Activated naive CD8-positive, alpha-beta T cell treated with anti-CD3 and anti-CD28 coated beads for 36 hours (primary cell): ENCODE measurements at regions not wholly inside any gene's neighbourhood (a gene's known extent, or its start where the extent isn't known, plus 50 kb on each side); places are given as distances from the start of the nearest gene placed in this dataset.

Experiments
- DNase-seq: peaks from one replicate; pipeline ENCODE4 v3.0.0; 2021
- H3K27ac Mint-ChIP-seq: one replicate; pipeline ENCODE4 v1.8.0; 2022; ENCODE audit warnings: mild to moderate bottlenecking, moderate library complexity, mixed read lengths
- H3K27me3 Mint-ChIP-seq: one replicate; pipeline ENCODE4 v1.8.0; 2022; ENCODE audit warnings: mild to moderate bottlenecking, mixed read lengths
- H3K36me3 Mint-ChIP-seq: one replicate; pipeline ENCODE4 v1.8.0; 2021; ENCODE audit warnings: mild to moderate bottlenecking, mixed read lengths
- H3K4me1 Mint-ChIP-seq: one replicate; pipeline ENCODE4 v1.8.0; 2021; ENCODE audit warnings: mixed read lengths
- H3K4me3 Mint-ChIP-seq: one replicate; pipeline ENCODE4 v1.8.0; 2022; ENCODE audit warnings: mild to moderate bottlenecking, moderate library complexity, mixed read lengths
- H3K9me3 Mint-ChIP-seq: one replicate; pipeline ENCODE4 v1.8.0; 2022; ENCODE audit warnings: mixed read lengths

- H3K36me3 Mint-ChIP-seq, result no peaks in the 10 kb centered on the region
- peaks cover 22% of the 10 kb centered on the region for H3K27me3 Mint-ChIP-seq
- H3K27ac Mint-ChIP-seq, result no peak overlapping the region
- H3K9me3 Mint-ChIP-seq, result peaks cover 5% of the 10 kb centered on the region
- no peak overlapping the region for H3K4me3 Mint-ChIP-seq
- no peaks in the 10 kb centered on the region for H3K4me1 Mint-ChIP-seq
- no peak for DNase-seq
Measured at GRCh38 chr22:27111796-27112672, 454.6 kb downstream of the MIAT start.

- H3K27ac Mint-ChIP-seq, result no peak overlapping the region
- peaks cover 5% of the 10 kb centered on the region for H3K9me3 Mint-ChIP-seq
- H3K4me3 Mint-ChIP-seq, result no peak overlapping the region
- H3K4me1 Mint-ChIP-seq, result no peaks in the 10 kb centered on the region
- peaks cover 22% of the 10 kb centered on the region for H3K27me3 Mint-ChIP-seq
- DNase-seq, result no peak
- no peaks in the 10 kb centered on the region for H3K36me3 Mint-ChIP-seq
Measured at GRCh38 chr22:27113211-27113635, 455.8 kb downstream of the MIAT start.

GRCh38 chr22:27113641-27114040, 456.3 kb downstream of the MIAT start:
- H3K27ac Mint-ChIP-seq, result peak overlapping the region; percentile 12
- H3K9me3 Mint-ChIP-seq, result peaks cover 5% of the 10 kb centered on the region
- no peak for DNase-seq
- no peak overlapping the region for H3K4me3 Mint-ChIP-seq
- H3K36me3 Mint-ChIP-seq, result no peaks in the 10 kb centered on the region
- peaks cover 22% of the 10 kb centered on the region for H3K27me3 Mint-ChIP-seq
- H3K4me1 Mint-ChIP-seq, result no peaks in the 10 kb centered on the region

- no peak for DNase-seq
- Mint-ChIP-seq H3K36me3 (no peaks in the 10 kb centered on the region), H3K9me3 (peaks cover 3% of the 10 kb centered on the region), H3K4me1 (no peaks in the 10 kb centered on the region), H3K27ac (no peak overlapping the region), H3K4me3 (no peak overlapping the region), H3K27me3 (peaks cover 19% of the 10 kb centered on the region)
Measured at GRCh38 chr22:27114186-27114585, 456.8 kb downstream of the MIAT start.

- Mint-ChIP-seq H3K9me3 (no peaks in the 10 kb centered on the region), H3K4me1 (no peaks in the 10 kb centered on the region), H3K27ac (no peak overlapping the region), H3K27me3 (peaks cover 14% of the 10 kb centered on the region), H3K4me3 (no peak overlapping the region), H3K36me3 (no peaks in the 10 kb centered on the region)
- DNase-seq, result no peak
Measured at GRCh38 chr22:27115410-27115809, 458.0 kb downstream of the MIAT start.

GRCh38 chr22:27115816-27116256, 458.4 kb downstream of the MIAT start:
- Mint-ChIP-seq H3K36me3 (no peaks in the 10 kb centered on the region), H3K9me3 (no peaks in the 10 kb centered on the region), H3K4me3 (no peak overlapping the region), H3K27me3 (peaks cover 10% of the 10 kb centered on the region), H3K4me1 (no peaks in the 10 kb centered on the region), H3K27ac (no peak overlapping the region)
- no peak for DNase-seq

GRCh38 chr22:27116312-27117086, 459.1 kb downstream of the MIAT start:
- H3K36me3 Mint-ChIP-seq, result no peaks in the 10 kb centered on the region
- H3K27me3 Mint-ChIP-seq, result peaks cover 9% of the 10 kb centered on the region
- no peaks in the 10 kb centered on the region for H3K9me3 Mint-ChIP-seq
- H3K4me3 Mint-ChIP-seq, result no peak overlapping the region
- DNase-seq, result no peak
- H3K27ac Mint-ChIP-seq, result no peak overlapping the region
- H3K4me1 Mint-ChIP-seq, result no peaks in the 10 kb centered on the region

- Mint-ChIP-seq H3K9me3 (no peaks in the 10 kb centered on the region), H3K27ac (no peak overlapping the region), H3K27me3 (peaks cover 9% of the 10 kb centered on the region)
Measured at GRCh38 chr22:27120036-27120435, 462.6 kb downstream of the MIAT start.

GRCh38 chr22:27122574-27122973, 465.2 kb downstream of the MIAT start:
- H3K4me3 Mint-ChIP-seq, result no peak overlapping the region
- H3K36me3 Mint-ChIP-seq, result no peaks in the 10 kb centered on the region
- DNase-seq, result no peak
- no peak overlapping the region for H3K27ac Mint-ChIP-seq
- no peaks in the 10 kb centered on the region for H3K9me3 Mint-ChIP-seq
- peaks cover 2% of the 10 kb centered on the region for H3K4me1 Mint-ChIP-seq
- peaks cover 20% of the 10 kb centered on the region for H3K27me3 Mint-ChIP-seq

More at GRCh38 chr22:27120036-27120435, 462.6 kb downstream of the MIAT start:
- Mint-ChIP-seq H3K4me1 (peaks cover 2% of the 10 kb centered on the region), H3K4me3 (no peak overlapping the region), H3K36me3 (no peaks in the 10 kb centered on the region)
- DNase-seq, result no peak

- Mint-ChIP-seq H3K4me3 (no peak overlapping the region), H3K4me1 (peaks cover 2% of the 10 kb centered on the region), H3K27ac (no peak overlapping the region)
Measured at GRCh38 chr22:27123880-27124279, 466.5 kb downstream of the MIAT start.

GRCh38 chr22:27124351-27124966, 467.1 kb downstream of the MIAT start:
- Mint-ChIP-seq H3K27ac (no peak overlapping the region), H3K9me3 (no peaks in the 10 kb centered on the region), H3K27me3 (peaks cover 24% of the 10 kb centered on the region), H3K36me3 (no peaks in the 10 kb centered on the region), H3K4me3 (no peak overlapping the region), H3K4me1 (peaks cover 2% of the 10 kb centered on the region)
- DNase-seq, result no peak

More at GRCh38 chr22:27123880-27124279, 466.5 kb downstream of the MIAT start:
- peaks cover 20% of the 10 kb centered on the region for H3K27me3 Mint-ChIP-seq
- no peaks in the 10 kb centered on the region for H3K36me3 Mint-ChIP-seq
- DNase-seq, result no peak
- no peaks in the 10 kb centered on the region for H3K9me3 Mint-ChIP-seq

- no peaks in the 10 kb centered on the region for H3K9me3 Mint-ChIP-seq
- peaks cover 25% of the 10 kb centered on the region for H3K27me3 Mint-ChIP-seq
- no peaks in the 10 kb centered on the region for H3K36me3 Mint-ChIP-seq
- H3K4me1 Mint-ChIP-seq, result peaks cover 2% of the 10 kb centered on the region
- H3K4me3 Mint-ChIP-seq, result no peak overlapping the region
- no peak for DNase-seq
- H3K27ac Mint-ChIP-seq, result no peak overlapping the region
Measured at GRCh38 chr22:27125539-27125938, 468.2 kb downstream of the MIAT start.

GRCh38 chr22:27127911-27128310, 470.5 kb downstream of the MIAT start:
- H3K27ac Mint-ChIP-seq, result no peak overlapping the region
- H3K36me3 Mint-ChIP-seq, result no peaks in the 10 kb centered on the region
- no peaks in the 10 kb centered on the region for H3K9me3 Mint-ChIP-seq
- no peak for DNase-seq
- H3K4me3 Mint-ChIP-seq, result no peak overlapping the region
- peaks cover 40% of the 10 kb centered on the region for H3K27me3 Mint-ChIP-seq
- peaks cover 2% of the 10 kb centered on the region for H3K4me1 Mint-ChIP-seq

GRCh38 chr22:27128461-27129085, 471.2 kb downstream of the MIAT start:
- Mint-ChIP-seq H3K4me1 (peaks cover 2% of the 10 kb centered on the region), H3K27me3 (peaks cover 47% of the 10 kb centered on the region), H3K27ac (no peak overlapping the region)

GRCh38 chr22:27129266-27129665, 471.9 kb downstream of the MIAT start:
- Mint-ChIP-seq H3K9me3 (no peaks in the 10 kb centered on the region), H3K27ac (no peak overlapping the region), H3K27me3 (peaks cover 47% of the 10 kb centered on the region), H3K36me3 (no peaks in the 10 kb centered on the region), H3K4me3 (no peak overlapping the region), H3K4me1 (no peaks in the 10 kb centered on the region)
- DNase-seq, result no peak

More at GRCh38 chr22:27128461-27129085, 471.2 kb downstream of the MIAT start:
- no peak for DNase-seq
- H3K36me3 Mint-ChIP-seq, result no peaks in the 10 kb centered on the region
- no peaks in the 10 kb centered on the region for H3K9me3 Mint-ChIP-seq
- H3K4me3 Mint-ChIP-seq, result no peak overlapping the region
